ENCODE measurements at regions not wholly inside any gene's neighbourhood (a gene's known extent, or its start where the extent isn't known, plus 50 kb on each side); places are given as distances from the start of the nearest gene placed in this dataset.

- no peak overlapping the region for H3K27ac ChIP-seq
- H3K4me1 ChIP-seq, result no peaks in the 10 kb centered on the region
- peaks cover 0 to 13% (median 0%) of the 10 kb centered on the region in 4 donors for H3K9me3 ChIP-seq
- H3K27me3 ChIP-seq, result no peaks in the 10 kb centered on the region
- WGBS, 2 donors, result 90 to 93% methylated on average over 2 of the region's 2 CpGs
- H3K36me3 ChIP-seq, result no peaks in the 10 kb centered on the region
- no peak for DNase-seq (ENCODE audit: low spot score in 2 of 2)
- TF ChIP-seq EP300 (IDR thresholded peaks at IDR 0.05) (no peak), CTCF (IDR thresholded peaks at IDR 0.05) (no peak), POLR2A (IDR thresholded peaks at IDR 0.05) (no peak)
- H3K4me3 ChIP-seq, result no peak overlapping the region
Measured at GRCh38 chr1:38657873-38658272, 201.7 kb downstream of the RRAGC start.

GRCh38 chr1:38657207-38657840 is 202.2 kb downstream of the RRAGC start:
- H3K27ac ChIP-seq, result no peak overlapping the region
- no peak for TF ChIP-seq CTCF (IDR thresholded peaks at IDR 0.05)
- TF ChIP-seq POLR2A (IDR thresholded peaks at IDR 0.05), result no peak
- TF ChIP-seq EP300 (IDR thresholded peaks at IDR 0.05), result no peak
- no peaks in the 10 kb centered on the region for H3K36me3 ChIP-seq
- WGBS, 2 donors, result 66 to 67% methylated on average over 3 of the region's 3 CpGs
- no peak overlapping the region for H3K4me3 ChIP-seq
- H3K9me3 ChIP-seq, result peaks cover 0 to 13% (median 0%) of the 10 kb centered on the region in 4 donors
- no peak for DNase-seq (ENCODE audit: low spot score in 2 of 2)
- H3K4me1 ChIP-seq, result no peaks in the 10 kb centered on the region
- no peaks in the 10 kb centered on the region for H3K27me3 ChIP-seq

GRCh38 chr1:38656726-38657125 is 202.8 kb downstream of the RRAGC start:
- H3K36me3 ChIP-seq, result no peaks in the 10 kb centered on the region
- no peak for DNase-seq (ENCODE audit: low spot score in 2 of 2)
- WGBS, 2 donors, result 54 to 67% methylated on average over 4 of the region's 4 CpGs
- no peaks in the 10 kb centered on the region for H3K4me1 ChIP-seq
- TF ChIP-seq EP300 (IDR thresholded peaks at IDR 0.05), result no peak
- no peak for TF ChIP-seq POLR2A (IDR thresholded peaks at IDR 0.05)
- no peak for TF ChIP-seq CTCF (IDR thresholded peaks at IDR 0.05)
- H3K27ac ChIP-seq, result no peak overlapping the region
- H3K4me3 ChIP-seq, result no peak overlapping the region
- no peaks in the 10 kb centered on the region for H3K27me3 ChIP-seq
- peaks cover 0 to 13% (median 0%) of the 10 kb centered on the region in 4 donors for H3K9me3 ChIP-seq

- Histone ChIP-seq H3K27me3 (no peaks in the 10 kb centered on the region), H3K27ac (no peak overlapping the region), H3K9me3 (no peaks in the 10 kb centered on the region), H3K36me3 (no peaks in the 10 kb centered on the region), H3K4me3 (no peak overlapping the region), H3K4me1 (no peaks in the 10 kb centered on the region)
- no peak for TF ChIP-seq POLR2A (IDR thresholded peaks at IDR 0.05)
- no peak for TF ChIP-seq EP300 (IDR thresholded peaks at IDR 0.05)
- no peak for TF ChIP-seq CTCF (IDR thresholded peaks at IDR 0.05)
- DNase-seq (ENCODE audit: low spot score in 2 of 2), result no peak
- 88 to 90% methylated on average over 1 of the region's 1 CpG for WGBS, 2 donors
Measured at GRCh38 chr1:38652217-38652616, 207.4 kb downstream of the RRAGC start.

GRCh38 chr1:38651669-38652068 is 207.9 kb downstream of the RRAGC start:
- WGBS, 2 donors, result 82 to 84% methylated on average over 8 of the region's 8 CpGs
- Histone ChIP-seq H3K27me3 (no peaks in the 10 kb centered on the region), H3K27ac (no peak overlapping the region), H3K36me3 (no peaks in the 10 kb centered on the region), H3K4me3 (no peak overlapping the region), H3K9me3 (no peaks in the 10 kb centered on the region), H3K4me1 (no peaks in the 10 kb centered on the region)
- TF ChIP-seq CTCF (IDR thresholded peaks at IDR 0.05) (no peak), POLR2A (IDR thresholded peaks at IDR 0.05) (no peak), EP300 (IDR thresholded peaks at IDR 0.05) (no peak)
- DNase-seq (ENCODE audit: low spot score in 2 of 2), result no peak
